Osteoblast (primary cell): ENCODE measurements at regions not wholly inside any gene's neighbourhood (a gene's known extent, or its start where the extent isn't known, plus 50 kb on each side); places are given as distances from the start of the nearest gene placed in this dataset.

Experiments
- DNase-seq: peaks from one replicate; pipeline ENCODE4 v3.0.0; 2011; ENCODE audit warnings: low spot score, mixed read lengths; ENCODE audit not compliant: insufficient read length; ENCODE audit errors: missing footprints
- H2AFZ ChIP-seq: 2 replicates; pipeline ENCODE4 v1.6.0; 2011; ENCODE audit warnings: mild to moderate bottlenecking, low read length
- H3K27ac ChIP-seq: 2 replicates; pipeline ENCODE4 v1.5.1; 2011; ENCODE audit warnings: mild to moderate bottlenecking, low read depth, low read length, moderate library complexity
- H3K27me3 ChIP-seq: 2 replicates; pipeline ENCODE4 v1.6.0; 2012; ENCODE audit warnings: mild to moderate bottlenecking, control low read depth, inconsistent platforms, low read length, moderate library complexity; ENCODE audit not compliant: insufficient read depth
- H3K36me3 ChIP-seq: 2 replicates; pipeline ENCODE4 v1.5.1; 2011; ENCODE audit warnings: mild to moderate bottlenecking, low read length, control low read depth, moderate library complexity; ENCODE audit not compliant: insufficient read depth
- H3K4me1 ChIP-seq: 2 replicates; pipeline ENCODE4 v1.5.1; 2011; ENCODE audit warnings: mild to moderate bottlenecking, low read length, control low read depth, moderate library complexity; ENCODE audit not compliant: insufficient read depth
- H3K4me2 ChIP-seq: 2 replicates; pipeline ENCODE4 v1.6.0; 2011; ENCODE audit warnings: mild to moderate bottlenecking, low read length; ENCODE audit not compliant: insufficient read depth
- H3K4me3 ChIP-seq: fragments of 200-600 bp; sonication (generic); 3 replicates; pipeline ENCODE4 v1.5.1; 2012; ENCODE audit warnings: mild to moderate bottlenecking, low read length, inconsistent platforms; ENCODE audit not compliant: insufficient read depth
- H3K79me2 ChIP-seq: 2 replicates; pipeline ENCODE4 v1.6.0; 2012; ENCODE audit warnings: mild to moderate bottlenecking, low read length, control low read depth, inconsistent platforms; ENCODE audit not compliant: insufficient read depth
- H3K9me3 ChIP-seq: 2 replicates; pipeline ENCODE4 v1.5.1; 2011; ENCODE audit warnings: low read depth, low read length, control low read depth
- H4K20me1 ChIP-seq: 2 replicates; pipeline ENCODE4 v1.6.0; 2012; ENCODE audit warnings: mild to moderate bottlenecking, low read length, control low read depth; ENCODE audit not compliant: insufficient read depth
- CTCF ChIP-seq: IDR thresholded peaks from 2 replicates; pipeline ENCODE4 v1.5.1; 2011; ENCODE audit warnings: mild to moderate bottlenecking, low read depth, low read length, moderate library complexity; ENCODE audit errors: extremely low read depth

- DNase-seq, result no peak
- Histone ChIP-seq H3K79me2 (no peaks in the 10 kb centered on the region), H3K27ac (no peak overlapping the region), H2AFZ (no peak overlapping the region), H3K4me1 (peaks cover 1% of the 10 kb centered on the region), H3K27me3 (no peaks in the 10 kb centered on the region), H4K20me1 (no peaks in the 10 kb centered on the region), H3K4me2 (no peak overlapping the region), H3K4me3 (no peak overlapping the region), H3K36me3 (no peaks in the 10 kb centered on the region), H3K9me3 (no peaks in the 10 kb centered on the region)
- no peak for TF ChIP-seq CTCF
These were observed 124.8 kb downstream of the SAMD9 start for GRCh38 chr7:92992932-92993331.

GRCh38 chr7:92992483-92992882, 125.3 kb downstream of the SAMD9 start:
- no peaks in the 10 kb centered on the region for H3K27me3 ChIP-seq
- H4K20me1 ChIP-seq, result no peaks in the 10 kb centered on the region
- no peak overlapping the region for H3K4me2 ChIP-seq
- H3K9me3 ChIP-seq, result no peaks in the 10 kb centered on the region
- DNase-seq, result peak; percentile 29
- peaks cover 6% of the 10 kb centered on the region for H3K4me1 ChIP-seq
- H2AFZ ChIP-seq, result no peak overlapping the region
- H3K4me3 ChIP-seq, result no peak overlapping the region
- no peak for TF ChIP-seq CTCF
- no peaks in the 10 kb centered on the region for H3K36me3 ChIP-seq
- no peak overlapping the region for H3K27ac ChIP-seq
- H3K79me2 ChIP-seq, result no peaks in the 10 kb centered on the region

GRCh38 chr7:92991190-92991589, 126.6 kb downstream of the SAMD9 start:
- TF ChIP-seq CTCF, result no peak
- Histone ChIP-seq H3K4me2 (no peak overlapping the region), H3K4me1 (peaks cover 9% of the 10 kb centered on the region), H3K9me3 (no peaks in the 10 kb centered on the region), H4K20me1 (no peaks in the 10 kb centered on the region), H3K79me2 (no peaks in the 10 kb centered on the region), H3K27me3 (no peaks in the 10 kb centered on the region), H3K4me3 (no peak overlapping the region), H3K27ac (no peak overlapping the region), H3K36me3 (no peaks in the 10 kb centered on the region), H2AFZ (no peak overlapping the region)
- no peak for DNase-seq

- no peak overlapping the region for H3K4me3 ChIP-seq
- no peak overlapping the region for H2AFZ ChIP-seq
- H3K79me2 ChIP-seq, result no peaks in the 10 kb centered on the region
- H3K27me3 ChIP-seq, result no peaks in the 10 kb centered on the region
- H3K9me3 ChIP-seq, result no peaks in the 10 kb centered on the region
- no peak overlapping the region for H3K4me2 ChIP-seq
- no peak for TF ChIP-seq CTCF
- peaks cover 9% of the 10 kb centered on the region for H3K4me1 ChIP-seq
- no peak overlapping the region for H3K27ac ChIP-seq
- DNase-seq, result no peak
- H3K36me3 ChIP-seq, result no peaks in the 10 kb centered on the region
- H4K20me1 ChIP-seq, result no peaks in the 10 kb centered on the region
These were observed 128.7 kb downstream of the SAMD9 start for GRCh38 chr7:92988941-92989545.
